ENCODE measurements at regions not wholly inside any gene's neighbourhood (a gene's known extent, or its start where the extent isn't known, plus 50 kb on each side); places are given as distances from the start of the nearest gene placed in this dataset.

- TF ChIP-seq CTCF (IDR thresholded peaks at IDR 0.05), result no peak
- no peaks in the 10 kb centered on the region for H3K36me3 ChIP-seq
- intact Hi-C loops (cut with DNase I), result no loop called here
- no peak overlapping the region for H3K27ac ChIP-seq
- DNase-seq (no peak), ATAC-seq (no peak)
- no peaks in the 10 kb centered on the region for H3K27me3 ChIP-seq
- no peaks in the 10 kb centered on the region for H3K4me1 ChIP-seq
- no peaks in the 10 kb centered on the region for H3K9me3 ChIP-seq
- H3K4me3 ChIP-seq, result no peak overlapping the region
Measured at GRCh38 chr18:56089612-56090258, 501.7 kb upstream of the TCF4 start.

- DNase-seq (no peak), ATAC-seq (no peak)
- no peaks in the 10 kb centered on the region for H3K27me3 ChIP-seq
- no peak for TF ChIP-seq CTCF (IDR thresholded peaks at IDR 0.05)
- no peak overlapping the region for H3K27ac ChIP-seq
- no peaks in the 10 kb centered on the region for H3K9me3 ChIP-seq
- H3K36me3 ChIP-seq, result no peaks in the 10 kb centered on the region
- no peak overlapping the region for H3K4me3 ChIP-seq
- intact Hi-C loops (cut with DNase I), result no loop called here
- H3K4me1 ChIP-seq, result peaks cover 0 to 6% of the 10 kb centered on the region in 2 donors
Measured at GRCh38 chr18:56086786-56087185, 498.8 kb upstream of the TCF4 start.

GRCh38 chr18:56086176-56086575 is 498.2 kb upstream of the TCF4 start:
- Histone ChIP-seq H3K27me3 (no peaks in the 10 kb centered on the region), H3K27ac (peak overlapping the region in 1 of 2 donors; percentile 26), H3K4me3 (no peak overlapping the region), H3K4me1 (peaks cover 0 to 6% of the 10 kb centered on the region in 2 donors), H3K36me3 (no peaks in the 10 kb centered on the region), H3K9me3 (no peaks in the 10 kb centered on the region)
- DNase-seq (no peak), ATAC-seq (no peak)
- intact Hi-C loops (cut with DNase I), result no loop called here
- no peak for TF ChIP-seq CTCF (IDR thresholded peaks at IDR 0.05)

- peaks cover 0 to 6% of the 10 kb centered on the region in 2 donors for H3K4me1 ChIP-seq
- DNase-seq, result peak in 1 of 4 donors; percentile 44
Measured at GRCh38 chr18:56085551-56085950, 497.6 kb upstream of the TCF4 start.

More at GRCh38 chr18:56085551-56085950, 497.6 kb upstream of the TCF4 start:
- Histone ChIP-seq H3K9me3 (no peaks in the 10 kb centered on the region), H3K4me3 (no peak overlapping the region), H3K36me3 (no peaks in the 10 kb centered on the region), H3K27ac (no peak overlapping the region), H3K27me3 (no peaks in the 10 kb centered on the region)
- intact Hi-C loops (cut with DNase I), result no loop called here
- ATAC-seq, result peak; percentile 57
- no peak for TF ChIP-seq CTCF (IDR thresholded peaks at IDR 0.05)
